K562 (cell line): ENCODE measurements at regions not wholly inside any gene's neighbourhood (a gene's known extent, or its start where the extent isn't known, plus 50 kb on each side); places are given as distances from the start of the nearest gene placed in this dataset.

Experiments used
- ATAC-seq: fragments of 200-7000 bp; cut with Tn5 transposase; 3 replicates; pipeline ENCODE4 v1.9.1; 2020; ENCODE audit warnings: moderate library complexity
- BruUV-seq: library from RNA; stranded (reverse); fragments of 400-500 nt; replicated peaks from 2 replicates; lab custom pipeline; 2021; lab: Mats Ljungman, UMichigan
- CTCF ChIA-PET: fragments of 300-600 bp; formaldehyde crosslinking; extraction: SDS; loops from one replicate; lab custom pipeline; 2021; ENCODE audit warnings: low intra/inter-chr PET ratio; lab: Yijun Ruan, JAX
- POLR2A ChIA-PET: fragments of 300-600, 350-650 bp; sonication (Branson Sonifier 250); formaldehyde crosslinking; extraction: SDS; loops from one replicate; lab custom pipeline; 2021; ENCODE audit warnings: antibody characterized with exemption, inconsistent platforms; lab: Yijun Ruan, JAX
- DNase-seq, 4 experiments: peaks; one replicate each; pipeline versions ENCODE4 v3.0.0 to v3.0.0-alpha.2; 2011 to 2018; ENCODE audit warnings: low spot score in 3 of 4, mixed read lengths in 3 of 4; ENCODE audit errors: extremely low read depth in 1 of 4
- FAIRE-seq: peaks from 2 replicates; lab custom pipeline; 2011; peaks lifted over from hg19 to GRCh38; lab: Jason Lieb, UNC
- H2AFZ ChIP-seq: 2 replicates; pipeline ENCODE4 v1.6.0; 2011; ENCODE audit warnings: low read depth, low read length, control low read depth, inconsistent platforms
- H3K27ac ChIP-seq: fragments of 200-600 bp; 3 replicates; pipeline ENCODE4 v1.8.0; 2011; ENCODE audit warnings: low read depth, mild to moderate bottlenecking, control low read depth, inconsistent platforms, low read length, moderate library complexity, mixed read lengths; ENCODE audit errors: extremely low read depth
- H3K27me3 ChIP-seq, 2 experiments: fragments of 300-600 bp in 1 of 2; 2 replicates in 1 of 2; 3 replicates in 1 of 2; pipeline versions ENCODE4 v1.6.0 to v1.8.0; 2011; ENCODE audit warnings: inconsistent platforms in 2 of 2, low read length in 2 of 2, mild to moderate bottlenecking in 1 of 2, mixed read lengths in 1 of 2, moderate library complexity in 1 of 2; ENCODE audit not compliant: control insufficient read depth in 2 of 2, insufficient read depth in 2 of 2
- H3K36me3 ChIP-seq: fragments of 300-600 bp; 3 replicates; pipeline ENCODE4 v1.8.0; 2011; ENCODE audit warnings: mild to moderate bottlenecking, low read length, inconsistent platforms; ENCODE audit not compliant: control insufficient read depth, insufficient read depth
- H3K4me1 ChIP-seq, 2 experiments: fragments of 200-600 bp in 1 of 2; replicated peaks in 1 of 2; 2 replicates in 1 of 2; 3 replicates in 1 of 2; pipeline versions ENCODE4 v1.5.1 to v1.8.0; 2011; ENCODE audit warnings: inconsistent platforms in 2 of 2, low read length in 2 of 2, mild to moderate bottlenecking in 1 of 2, mixed read lengths in 1 of 2, moderate library complexity in 1 of 2; ENCODE audit not compliant: control insufficient read depth in 2 of 2, insufficient read depth in 2 of 2
- H3K4me2 ChIP-seq: 2 replicates; pipeline ENCODE4 v1.6.1; 2011; ENCODE audit warnings: low read length, control low read depth, inconsistent platforms, mixed read lengths; ENCODE audit not compliant: insufficient read depth
- H3K4me3 ChIP-seq: fragments of 200-600 bp; sonication (generic), shearing (Covaris generic); 2 replicates; pipeline ENCODE4 v1.5.1; 2016; ENCODE audit warnings: control low read depth, inconsistent platforms
- H3K79me2 ChIP-seq: fragments of 200-600 bp; 3 replicates; pipeline ENCODE4 v1.8.0; 2011; ENCODE audit warnings: low read length, inconsistent platforms; ENCODE audit not compliant: control insufficient read depth, insufficient read depth
- H3K9ac ChIP-seq, 2 experiments: 2 replicates each; pipeline versions ENCODE4 v1.6.0 to v1.6.1; 2011; ENCODE audit warnings: low read depth in 2 of 2, low read length in 2 of 2, control low read depth in 1 of 2, inconsistent platforms in 1 of 2, mild to moderate bottlenecking in 1 of 2, mixed read lengths in 1 of 2; ENCODE audit not compliant: insufficient read depth in 1 of 2
- H3K9me1 ChIP-seq: one replicate; pipeline ENCODE4 v1.6.0; 2011; ENCODE audit warnings: inconsistent platforms, mild to moderate bottlenecking, low read length, moderate library complexity; ENCODE audit not compliant: control insufficient read depth, insufficient read depth
- H3K9me3 ChIP-seq: replicated peaks from 2 replicates; pipeline ENCODE4 v1.5.1; 2011; ENCODE audit warnings: low read depth, low read length, inconsistent platforms; ENCODE audit not compliant: control insufficient read depth, insufficient read depth
- H4K20me1 ChIP-seq: replicated peaks from 2 replicates; pipeline ENCODE4 v1.6.1; 2011; ENCODE audit warnings: low read length, inconsistent platforms, mixed read lengths; ENCODE audit not compliant: control insufficient read depth, insufficient read depth
- ASH1L ChIP-seq: fragments of 450-650 bp; IDR thresholded peaks from 2 replicates; pipeline ENCODE4 v1.6.1; 2018; ENCODE audit warnings: borderline replicate concordance, mild to moderate bottlenecking, low read depth; ENCODE audit not compliant: partially characterized antibody
- FOSL1 ChIP-seq: fragments of 200-800 bp; sonication (Bioruptor generic); conservative IDR thresholded peaks from 2 replicates; pipeline ENCODE4 v1.6.1; 2016; ENCODE audit warnings: missing genetic modification characterization, missing compliant biosample characterization
- POLR3G ChIP-seq: IDR thresholded peaks from 2 replicates; pipeline ENCODE4 v1.6.1; 2011; ENCODE audit not compliant: insufficient read length, insufficient replicate concordance; ENCODE audit errors: extremely low read depth
- SMAD4 ChIP-seq: fragments of 250-450 bp; sonication (Bioruptor Pico); conservative IDR thresholded peaks from 2 replicates; pipeline ENCODE4 v1.8.0; 2021; ENCODE audit warnings: inconsistent platforms, mild to moderate bottlenecking, moderate library complexity
- WGBS: fragments of 100-300 bp; shearing (Covaris generic); methylation state at CpG from one replicate; pipeline ENCODE4 v1.1.6; 2016; ENCODE audit warnings: low coverage, mixed read lengths; ENCODE audit not compliant: insufficient coverage; ENCODE audit errors: missing lambda C conversion rate; 5-methylcytosine and 5-hydroxymethylcytosine counted together
- in situ Hi-C: fragments of 300-500 bp; cut with MboI; formaldehyde crosslinking; loops from 4 replicates; pipeline ENCODE4 v1.15.0; 2018; ENCODE audit warnings: inconsistent platforms, mixed read lengths
- intact Hi-C: fragments of 100-400 bp; cut with micrococcal nuclease; formaldehyde crosslinking; loops from 2 replicates; pipeline ENCODE4 v1.14.2; 2022
- TF ChIP-seq, protein P1 (sequence below): fragments of 450-650 bp; formaldehyde crosslinking; IDR thresholded peaks from 2 replicates; pipeline ENCODE4 v1.4.0; 2020; ENCODE audit warnings: mild to moderate bottlenecking, mixed read lengths
- TF ChIP-seq, protein P2 (sequence below): fragments of 450-650 bp; IDR thresholded peaks from 2 replicates; pipeline ENCODE4 v1.6.1; 2017; ENCODE audit warnings: antibody characterized with exemption, mild to moderate bottlenecking
- TF ChIP-seq, protein P3 (sequence below), 2 experiments: fragments of 450-650 bp; IDR thresholded peaks; 2 replicates each; pipeline ENCODE4 v1.6.1; 2018; ENCODE audit warnings: mild to moderate bottlenecking in 2 of 2, low read depth in 1 of 2; ENCODE audit not compliant: partially characterized antibody in 2 of 2

DNA sequence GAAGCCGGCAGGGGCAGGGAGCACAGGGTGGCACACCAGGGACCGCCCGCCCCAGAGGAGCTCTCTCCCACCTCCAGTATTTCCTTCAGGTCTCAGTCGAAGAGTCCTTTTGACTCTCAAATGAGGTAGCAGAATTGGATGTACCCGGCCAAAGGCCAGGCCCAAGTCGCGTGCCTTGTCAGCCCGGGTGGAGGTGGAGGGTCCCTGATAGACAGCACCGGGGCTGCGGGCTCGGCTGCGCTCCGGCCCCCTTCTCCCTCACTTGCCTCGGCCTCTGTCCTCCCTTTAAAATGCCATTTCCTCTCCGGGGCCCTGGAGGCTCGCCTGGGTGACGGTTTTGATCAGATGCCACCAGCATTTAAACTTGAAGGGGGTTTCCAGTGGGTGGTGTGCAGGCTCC is 198.9 kb upstream of the SOX11 start:
- no peaks in the 10 kb centered on the region for H3K9me1 ChIP-seq
- 3% methylated on average over 9 of the region's 17 CpGs for WGBS
- no peak overlapping the region for H2AFZ ChIP-seq
- H3K4me3 ChIP-seq: no peak overlapping the region
- H3K9me3 ChIP-seq: no peaks in the 10 kb centered on the region
- intact Hi-C loops (no loop called here), in situ Hi-C loops (no loop called here)
- no TSS peak for BruUV-seq
- H3K4me2 ChIP-seq: no peak overlapping the region
- ChIA-PET CTCF (no interaction called here), POLR2A (interaction anchor here (0.6 kb wide), 1 partner anchor 12 kb away, joined by 3 read pairs; no protein-coding TSS in a partner anchor)
- ATAC-seq (no peak), DNase-seq (no peak), FAIRE-seq (no peak)
- no peaks in the 10 kb centered on the region for H3K79me2 ChIP-seq
- H3K9ac ChIP-seq: no peak overlapping the region
- TF ChIP-seq SMAD4 (no peak), FOSL1 (no peak), ASH1L (no peak), POLR3G (no peak)
- TF ChIP-seq, protein P1, sequence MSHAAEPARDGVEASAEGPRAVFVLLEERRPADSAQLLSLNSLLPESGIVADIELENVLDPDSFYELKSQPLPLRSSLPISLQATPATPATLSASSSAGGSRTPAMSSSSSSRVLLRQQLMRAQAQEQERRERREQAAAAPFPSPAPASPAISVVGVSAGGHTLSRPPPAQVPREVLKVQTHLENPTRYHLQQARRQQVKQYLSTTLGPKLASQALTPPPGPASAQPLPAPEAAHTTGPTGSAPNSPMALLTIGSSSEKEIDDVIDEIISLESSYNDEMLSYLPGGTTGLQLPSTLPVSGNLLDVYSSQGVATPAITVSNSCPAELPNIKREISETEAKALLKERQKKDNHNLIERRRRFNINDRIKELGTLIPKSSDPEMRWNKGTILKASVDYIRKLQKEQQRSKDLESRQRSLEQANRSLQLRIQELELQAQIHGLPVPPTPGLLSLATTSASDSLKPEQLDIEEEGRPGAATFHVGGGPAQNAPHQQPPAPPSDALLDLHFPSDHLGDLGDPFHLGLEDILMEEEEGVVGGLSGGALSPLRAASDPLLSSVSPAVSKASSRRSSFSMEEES (CRISPR knock-in tag): no peak
- TF ChIP-seq, protein P2, sequence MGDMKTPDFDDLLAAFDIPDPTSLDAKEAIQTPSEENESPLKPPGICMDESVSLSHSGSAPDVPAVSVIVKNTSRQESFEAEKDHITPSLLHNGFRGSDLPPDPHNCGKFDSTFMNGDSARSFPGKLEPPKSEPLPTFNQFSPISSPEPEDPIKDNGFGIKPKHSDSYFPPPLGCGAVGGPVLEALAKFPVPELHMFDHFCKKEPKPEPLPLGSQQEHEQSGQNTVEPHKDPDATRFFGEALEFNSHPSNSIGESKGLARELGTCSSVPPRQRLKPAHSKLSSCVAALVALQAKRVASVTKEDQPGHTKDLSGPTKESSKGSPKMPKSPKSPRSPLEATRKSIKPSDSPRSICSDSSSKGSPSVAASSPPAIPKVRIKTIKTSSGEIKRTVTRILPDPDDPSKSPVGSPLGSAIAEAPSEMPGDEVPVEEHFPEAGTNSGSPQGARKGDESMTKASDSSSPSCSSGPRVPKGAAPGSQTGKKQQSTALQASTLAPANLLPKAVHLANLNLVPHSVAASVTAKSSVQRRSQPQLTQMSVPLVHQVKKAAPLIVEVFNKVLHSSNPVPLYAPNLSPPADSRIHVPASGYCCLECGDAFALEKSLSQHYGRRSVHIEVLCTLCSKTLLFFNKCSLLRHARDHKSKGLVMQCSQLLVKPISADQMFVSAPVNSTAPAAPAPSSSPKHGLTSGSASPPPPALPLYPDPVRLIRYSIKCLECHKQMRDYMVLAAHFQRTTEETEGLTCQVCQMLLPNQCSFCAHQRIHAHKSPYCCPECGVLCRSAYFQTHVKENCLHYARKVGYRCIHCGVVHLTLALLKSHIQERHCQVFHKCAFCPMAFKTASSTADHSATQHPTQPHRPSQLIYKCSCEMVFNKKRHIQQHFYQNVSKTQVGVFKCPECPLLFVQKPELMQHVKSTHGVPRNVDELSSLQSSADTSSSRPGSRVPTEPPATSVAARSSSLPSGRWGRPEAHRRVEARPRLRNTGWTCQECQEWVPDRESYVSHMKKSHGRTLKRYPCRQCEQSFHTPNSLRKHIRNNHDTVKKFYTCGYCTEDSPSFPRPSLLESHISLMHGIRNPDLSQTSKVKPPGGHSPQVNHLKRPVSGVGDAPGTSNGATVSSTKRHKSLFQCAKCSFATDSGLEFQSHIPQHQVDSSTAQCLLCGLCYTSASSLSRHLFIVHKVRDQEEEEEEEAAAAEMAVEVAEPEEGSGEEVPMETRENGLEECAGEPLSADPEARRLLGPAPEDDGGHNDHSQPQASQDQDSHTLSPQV: no peak
- TF ChIP-seq, protein P3, sequence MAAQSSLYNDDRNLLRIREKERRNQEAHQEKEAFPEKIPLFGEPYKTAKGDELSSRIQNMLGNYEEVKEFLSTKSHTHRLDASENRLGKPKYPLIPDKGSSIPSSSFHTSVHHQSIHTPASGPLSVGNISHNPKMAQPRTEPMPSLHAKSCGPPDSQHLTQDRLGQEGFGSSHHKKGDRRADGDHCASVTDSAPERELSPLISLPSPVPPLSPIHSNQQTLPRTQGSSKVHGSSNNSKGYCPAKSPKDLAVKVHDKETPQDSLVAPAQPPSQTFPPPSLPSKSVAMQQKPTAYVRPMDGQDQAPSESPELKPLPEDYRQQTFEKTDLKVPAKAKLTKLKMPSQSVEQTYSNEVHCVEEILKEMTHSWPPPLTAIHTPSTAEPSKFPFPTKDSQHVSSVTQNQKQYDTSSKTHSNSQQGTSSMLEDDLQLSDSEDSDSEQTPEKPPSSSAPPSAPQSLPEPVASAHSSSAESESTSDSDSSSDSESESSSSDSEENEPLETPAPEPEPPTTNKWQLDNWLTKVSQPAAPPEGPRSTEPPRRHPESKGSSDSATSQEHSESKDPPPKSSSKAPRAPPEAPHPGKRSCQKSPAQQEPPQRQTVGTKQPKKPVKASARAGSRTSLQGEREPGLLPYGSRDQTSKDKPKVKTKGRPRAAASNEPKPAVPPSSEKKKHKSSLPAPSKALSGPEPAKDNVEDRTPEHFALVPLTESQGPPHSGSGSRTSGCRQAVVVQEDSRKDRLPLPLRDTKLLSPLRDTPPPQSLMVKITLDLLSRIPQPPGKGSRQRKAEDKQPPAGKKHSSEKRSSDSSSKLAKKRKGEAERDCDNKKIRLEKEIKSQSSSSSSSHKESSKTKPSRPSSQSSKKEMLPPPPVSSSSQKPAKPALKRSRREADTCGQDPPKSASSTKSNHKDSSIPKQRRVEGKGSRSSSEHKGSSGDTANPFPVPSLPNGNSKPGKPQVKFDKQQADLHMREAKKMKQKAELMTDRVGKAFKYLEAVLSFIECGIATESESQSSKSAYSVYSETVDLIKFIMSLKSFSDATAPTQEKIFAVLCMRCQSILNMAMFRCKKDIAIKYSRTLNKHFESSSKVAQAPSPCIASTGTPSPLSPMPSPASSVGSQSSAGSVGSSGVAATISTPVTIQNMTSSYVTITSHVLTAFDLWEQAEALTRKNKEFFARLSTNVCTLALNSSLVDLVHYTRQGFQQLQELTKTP (IDR thresholded peaks at IDR 0.05; ENCODE audit: low read depth in 1 of 2, partially characterized antibody in 2 of 2): no peak
- no peaks in the 10 kb centered on the region for H4K20me1 ChIP-seq
- no peaks in the 10 kb centered on the region for H3K4me1 ChIP-seq
- H3K36me3 ChIP-seq: no peaks in the 10 kb centered on the region
- no peaks in the 10 kb centered on the region for H3K27me3 ChIP-seq
- H3K27ac ChIP-seq: no peak overlapping the region
